Coronary artery (tissue), 2 donors: ENCODE measurements at regions not wholly inside any gene's neighbourhood (a gene's known extent, or its start where the extent isn't known, plus 50 kb on each side); places are given as distances from the start of the nearest gene placed in this dataset.

Experiments used
- DNase-seq: peaks from one replicate; pipeline ENCODE4 v3.0.0-alpha.2; 2017; ENCODE audit warnings: low spot score
- H3K27ac ChIP-seq, 2 donors: fragments of 200-600 bp; sonication (generic); one replicate each; pipeline ENCODE4 v1.5.1; 2016 to 2019
- H3K4me3 ChIP-seq: fragments of 200-600 bp; sonication (generic); 2 replicates; pipeline ENCODE4 v1.5.1; 2016; ENCODE audit warnings: mild to moderate bottlenecking, moderate library complexity
- TF ChIP-seq, protein P1 (sequence below): fragments of 200-600 bp; sonication (generic); IDR thresholded peaks from one replicate; pipeline ENCODE4 v1.5.1; 2019; ENCODE audit warnings: antibody characterized with exemption

DNA sequence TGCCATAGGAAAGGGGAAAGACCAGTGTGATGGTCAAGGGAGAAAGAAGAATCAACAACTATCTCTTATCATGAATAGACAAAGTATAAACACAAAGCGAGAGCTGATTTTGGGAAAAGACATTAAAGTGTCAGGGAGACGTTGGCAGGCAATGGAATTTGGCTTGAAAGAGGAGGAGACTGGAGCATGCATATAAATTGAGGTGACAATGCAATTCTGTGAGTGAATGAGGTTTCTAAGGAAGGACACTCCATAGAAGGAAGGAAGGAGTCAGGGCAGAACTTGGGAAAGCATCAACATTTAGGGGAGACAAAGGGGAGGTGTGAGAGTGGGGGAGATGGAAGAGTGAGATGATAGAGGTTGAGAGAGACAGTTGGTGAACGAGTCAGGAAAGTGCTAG, 543.0 kb upstream of the TBL1XR1 start:
- TF ChIP-seq, protein P1, sequence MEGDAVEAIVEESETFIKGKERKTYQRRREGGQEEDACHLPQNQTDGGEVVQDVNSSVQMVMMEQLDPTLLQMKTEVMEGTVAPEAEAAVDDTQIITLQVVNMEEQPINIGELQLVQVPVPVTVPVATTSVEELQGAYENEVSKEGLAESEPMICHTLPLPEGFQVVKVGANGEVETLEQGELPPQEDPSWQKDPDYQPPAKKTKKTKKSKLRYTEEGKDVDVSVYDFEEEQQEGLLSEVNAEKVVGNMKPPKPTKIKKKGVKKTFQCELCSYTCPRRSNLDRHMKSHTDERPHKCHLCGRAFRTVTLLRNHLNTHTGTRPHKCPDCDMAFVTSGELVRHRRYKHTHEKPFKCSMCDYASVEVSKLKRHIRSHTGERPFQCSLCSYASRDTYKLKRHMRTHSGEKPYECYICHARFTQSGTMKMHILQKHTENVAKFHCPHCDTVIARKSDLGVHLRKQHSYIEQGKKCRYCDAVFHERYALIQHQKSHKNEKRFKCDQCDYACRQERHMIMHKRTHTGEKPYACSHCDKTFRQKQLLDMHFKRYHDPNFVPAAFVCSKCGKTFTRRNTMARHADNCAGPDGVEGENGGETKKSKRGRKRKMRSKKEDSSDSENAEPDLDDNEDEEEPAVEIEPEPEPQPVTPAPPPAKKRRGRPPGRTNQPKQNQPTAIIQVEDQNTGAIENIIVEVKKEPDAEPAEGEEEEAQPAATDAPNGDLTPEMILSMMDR, result no peak

DNA sequence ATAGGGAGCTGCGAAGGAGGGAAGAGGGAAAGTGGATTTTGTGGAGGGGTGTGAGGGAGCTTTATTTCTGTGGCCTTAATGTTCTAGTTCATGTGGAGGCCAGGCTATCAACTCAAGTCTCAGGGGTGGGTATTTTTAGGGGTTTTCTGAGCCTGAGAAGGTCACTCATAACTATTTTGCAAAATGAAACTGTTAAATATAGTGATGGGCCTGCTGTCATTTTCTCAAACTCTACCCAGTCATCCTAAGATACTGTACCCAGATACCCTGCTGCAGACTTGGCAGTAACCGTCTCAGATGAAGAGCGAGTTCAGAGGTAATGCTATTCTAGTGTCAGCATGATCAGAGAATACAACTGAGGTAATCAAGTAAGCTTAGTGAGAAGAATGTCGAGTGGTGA, 545.0 kb upstream of the TBL1XR1 start:
- Histone ChIP-seq H3K27ac (no peak overlapping the region), H3K4me3 (no peak overlapping the region)
- TF ChIP-seq, protein P1, result no peak
- no peak for DNase-seq

More for the DNA sequence above, 543.0 kb upstream of the TBL1XR1 start:
- no peak overlapping the region for H3K27ac ChIP-seq
- no peak overlapping the region for H3K4me3 ChIP-seq
- no peak for DNase-seq

DNA sequence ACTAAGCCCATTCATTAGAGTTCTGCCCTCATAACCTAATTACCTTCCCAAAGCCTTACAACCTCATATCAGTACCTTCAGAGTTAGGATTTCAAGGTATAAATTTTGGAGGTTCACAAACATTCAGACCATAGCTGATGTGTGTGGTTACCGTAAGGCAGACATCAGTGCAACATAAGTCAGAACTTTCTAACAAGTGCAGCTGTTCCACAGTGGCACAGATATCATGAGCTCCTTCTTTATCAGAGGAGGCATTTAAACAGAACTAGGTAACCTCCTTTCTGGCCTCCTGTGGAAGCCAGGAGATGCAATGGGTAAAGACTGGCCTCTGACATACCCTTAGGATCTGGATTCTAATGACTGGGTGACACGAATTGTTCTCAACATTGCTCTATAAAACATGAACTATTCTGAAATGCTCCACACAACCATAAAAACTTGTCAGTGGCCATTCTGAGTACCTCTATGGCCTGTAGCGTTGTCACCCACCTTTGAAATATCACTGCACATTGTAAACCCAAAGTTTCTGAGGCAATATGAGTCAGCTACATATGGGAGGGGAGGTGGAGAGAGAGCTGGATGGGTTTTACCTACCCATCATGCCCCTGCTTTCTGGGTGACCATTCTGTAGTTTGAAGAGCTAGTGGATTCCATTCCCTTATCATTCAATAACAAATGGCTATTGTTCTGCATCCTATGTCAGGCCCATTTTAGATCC, 546.0 kb upstream of the TBL1XR1 start:
- no peak overlapping the region for H3K4me3 ChIP-seq
- TF ChIP-seq, protein P1, result no peak
- DNase-seq, result no peak
- peak overlapping the region in 1 of 2 donors; percentile 73 for H3K27ac ChIP-seq

DNA sequence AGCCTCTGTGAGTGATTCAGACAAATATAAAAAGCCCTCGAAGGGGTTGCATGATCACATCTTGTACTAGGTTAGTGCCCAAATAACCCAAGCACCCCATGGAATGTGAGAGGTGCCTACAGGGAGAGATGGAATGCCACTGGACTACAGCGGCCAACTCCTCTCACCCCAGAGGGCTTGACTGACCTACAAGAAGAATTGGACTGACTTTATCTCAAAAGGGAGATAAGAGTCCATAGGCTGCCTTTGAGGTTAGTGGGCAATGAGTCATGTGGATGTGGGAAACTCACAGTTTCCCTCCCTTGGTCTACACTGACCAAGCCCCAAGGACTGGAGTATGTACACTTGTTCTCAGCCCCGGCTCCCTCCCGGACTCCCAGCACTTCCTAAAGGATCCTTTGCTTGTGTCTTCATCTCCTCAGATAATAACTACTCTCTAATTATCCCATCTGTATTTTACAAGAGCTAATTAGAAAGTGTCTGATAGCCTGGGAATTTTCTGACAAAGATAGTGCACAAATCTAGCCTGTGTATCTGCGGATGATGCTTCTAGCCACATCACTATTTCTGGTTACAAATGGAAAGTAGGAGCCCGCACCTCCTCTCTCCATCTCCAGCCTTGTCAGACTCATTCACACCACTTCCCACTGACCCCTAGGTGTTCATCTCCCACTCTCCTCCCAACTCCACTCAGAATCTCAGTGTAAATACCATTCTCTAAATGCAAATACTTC, 547.8 kb upstream of the TBL1XR1 start:
- no peak overlapping the region for H3K4me3 ChIP-seq
- no peak for DNase-seq
- H3K27ac ChIP-seq, result peak overlapping the region; percentile 43 to 73
- TF ChIP-seq, protein P1, result no peak

DNA sequence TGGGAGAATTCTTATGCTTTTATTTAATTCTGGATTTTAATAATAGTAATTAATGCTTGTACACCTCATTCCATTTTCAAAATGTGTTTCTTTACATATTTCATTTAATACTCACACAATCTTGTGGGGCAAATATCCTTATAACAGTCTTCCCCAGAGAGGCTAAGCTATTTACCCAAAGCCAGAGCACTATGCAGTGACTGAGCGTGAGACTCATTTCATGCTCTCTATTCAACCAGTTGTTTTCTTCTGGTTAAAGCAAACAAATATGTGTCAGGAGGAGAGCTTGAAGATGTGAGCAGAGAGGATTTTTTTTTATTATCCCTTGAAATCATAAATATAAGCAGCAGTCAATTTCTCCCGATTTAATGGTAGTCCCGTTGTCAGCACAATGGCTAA, 548.3 kb upstream of the TBL1XR1 start:
- DNase-seq, result no peak
- peak overlapping the region; percentile 29 to 43 for H3K27ac ChIP-seq
- no peak overlapping the region for H3K4me3 ChIP-seq
- TF ChIP-seq, protein P1, result no peak

DNA sequence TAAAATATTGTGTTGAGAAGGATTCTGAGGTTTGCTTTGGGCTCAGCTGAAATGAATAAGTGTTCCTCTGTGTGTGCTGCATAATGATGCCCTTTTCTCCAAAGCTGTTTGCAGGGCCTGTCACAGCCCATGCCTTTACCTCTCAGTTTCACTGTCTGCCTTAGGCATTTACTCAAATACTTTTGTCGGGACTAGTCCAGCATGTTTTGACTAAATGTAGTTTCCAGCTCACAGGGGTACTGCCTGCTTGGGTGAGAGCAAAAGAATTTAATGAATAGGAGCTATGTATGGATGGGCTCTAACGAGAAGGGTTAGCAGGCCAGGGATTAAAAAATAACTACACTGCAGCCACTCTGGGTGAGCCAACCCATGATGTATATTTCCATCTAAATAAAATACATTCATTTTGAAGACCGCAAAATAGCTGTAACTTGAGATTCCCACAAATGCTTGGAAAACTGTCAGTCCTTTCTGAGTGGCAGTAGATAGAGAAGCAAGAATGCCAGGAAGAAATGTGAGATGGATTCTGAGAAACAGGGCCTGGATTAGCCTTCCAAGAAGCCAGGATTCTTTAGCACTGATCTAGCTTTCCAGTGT, 549.2 kb upstream of the TBL1XR1 start:
- DNase-seq, result no peak
- Histone ChIP-seq H3K4me3 (no peak overlapping the region), H3K27ac (peak overlapping the region; percentile 29 to 50)
- TF ChIP-seq, protein P1, result no peak
